GM23248 (cell line): ENCODE measurements at regions not wholly inside any gene's neighbourhood (a gene's known extent, or its start where the extent isn't known, plus 50 kb on each side); places are given as distances from the start of the nearest gene placed in this dataset.

Source experiments
- EZH2 ChIP-seq: fragments of 200-600 bp; sonication (generic); IDR thresholded peaks from 2 replicates; pipeline ENCODE4 v1.6.1; 2018; ENCODE audit warnings: antibody characterized with exemption, mild to moderate bottlenecking; ENCODE audit not compliant: insufficient read depth, poor library complexity, severe bottlenecking
- EZH2phosphoT487 ChIP-seq: fragments of 200-600 bp; sonication (generic); IDR thresholded peaks from 2 replicates; pipeline ENCODE4 v1.6.1; 2018; ENCODE audit warnings: antibody characterized with exemption, moderate library complexity, mild to moderate bottlenecking, low read depth; ENCODE audit not compliant: insufficient read depth

- TF ChIP-seq EZH2phosphoT487 (no peak), EZH2 (no peak)
Observed at GRCh38 chr14:61881046-61881445, 118.8 kb downstream of the SNAPC1 start.
